ENCODE measurements at regions not wholly inside any gene's neighbourhood (a gene's known extent, or its start where the extent isn't known, plus 50 kb on each side); places are given as distances from the start of the nearest gene placed in this dataset.

DNA sequence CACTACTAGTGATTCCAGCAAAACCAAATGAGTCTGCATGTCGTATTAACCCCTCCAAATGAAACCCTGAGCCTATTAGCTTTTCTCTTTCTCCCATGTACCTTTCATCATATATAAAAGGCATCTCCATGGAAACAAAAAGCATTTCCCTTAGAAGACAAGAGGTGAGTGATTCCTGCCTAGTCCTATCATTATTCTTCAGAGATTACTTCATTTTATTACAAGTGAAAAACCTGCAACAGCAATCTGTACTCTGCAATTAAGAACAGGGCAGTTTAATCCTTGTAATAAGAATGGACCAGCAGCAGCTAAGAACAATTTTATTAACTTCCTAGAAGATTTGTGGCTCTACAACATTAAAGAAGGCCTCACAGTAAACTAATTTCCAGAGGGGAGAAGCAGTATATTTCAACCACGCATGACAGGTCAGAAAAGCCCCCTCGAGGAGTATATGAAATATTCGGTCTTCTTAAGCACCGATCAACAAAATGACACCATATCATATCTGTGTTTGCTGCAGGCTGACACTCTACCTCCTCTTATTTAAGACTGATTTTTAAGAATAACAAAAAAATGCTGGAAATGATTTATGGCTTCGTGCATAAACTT lies 132.3 kb upstream of the TFPI start (continued):
- no peak for TF ChIP-seq ZNF462 (CRISPR knock-in tag; IDR thresholded peaks at IDR 0.05)

GRCh38 chr2:187687585-187687984 lies 133.3 kb upstream of the TFPI start:
- ATAC-seq, result no peak
- peaks cover 6% of the 10 kb centered on the region; the same call in 1 of the 3 replicates for H3K4me1 Mint-ChIP-seq

More at GRCh38 chr2:187687585-187687984, 133.3 kb upstream of the TFPI start:
- Mint-ChIP-seq H3K4me3 (no peak overlapping the region), H3K27me3 (ENCODE audit: insufficient read depth, low read depth, poor library complexity) (no peaks in the 10 kb centered on the region), H3K9me3 (no peaks in the 10 kb centered on the region), H3K27ac (no peak overlapping the region), H3K36me3 (ENCODE audit: low read depth) (no peaks in the 10 kb centered on the region)
- H3K27ac ChIP-seq (ENCODE audit: low read depth), result no peak overlapping the region
- no peak overlapping the region for H2AFZ ChIP-seq
- H3K4me1 ChIP-seq (ENCODE audit: insufficient read depth), result peaks cover 22% of the 10 kb centered on the region
- no peaks in the 10 kb centered on the region for H4K20me1 ChIP-seq (replicated peaks; ENCODE audit: insufficient read depth)
- TF ChIP-seq ZNF462 (CRISPR knock-in tag; IDR thresholded peaks at IDR 0.05) (no peak), NANOG (IDR thresholded peaks at IDR 0.05; ENCODE audit: borderline replicate concordance) (no peak), ZNF331 (CRISPR knock-in tag; IDR thresholded peaks at IDR 0.05; ENCODE audit: low read depth) (no peak), JUNB (IDR thresholded peaks at IDR 0.05; ENCODE audit: unreplicated experiment) (no peak), EZH2 (IDR thresholded peaks at IDR 0.05; ENCODE audit: low read depth, unreplicated experiment) (no peak), POLR2AphosphoS5 (IDR thresholded peaks at IDR 0.05; ENCODE audit: low read depth) (no peak)
- TF ChIP-seq, protein P1, sequence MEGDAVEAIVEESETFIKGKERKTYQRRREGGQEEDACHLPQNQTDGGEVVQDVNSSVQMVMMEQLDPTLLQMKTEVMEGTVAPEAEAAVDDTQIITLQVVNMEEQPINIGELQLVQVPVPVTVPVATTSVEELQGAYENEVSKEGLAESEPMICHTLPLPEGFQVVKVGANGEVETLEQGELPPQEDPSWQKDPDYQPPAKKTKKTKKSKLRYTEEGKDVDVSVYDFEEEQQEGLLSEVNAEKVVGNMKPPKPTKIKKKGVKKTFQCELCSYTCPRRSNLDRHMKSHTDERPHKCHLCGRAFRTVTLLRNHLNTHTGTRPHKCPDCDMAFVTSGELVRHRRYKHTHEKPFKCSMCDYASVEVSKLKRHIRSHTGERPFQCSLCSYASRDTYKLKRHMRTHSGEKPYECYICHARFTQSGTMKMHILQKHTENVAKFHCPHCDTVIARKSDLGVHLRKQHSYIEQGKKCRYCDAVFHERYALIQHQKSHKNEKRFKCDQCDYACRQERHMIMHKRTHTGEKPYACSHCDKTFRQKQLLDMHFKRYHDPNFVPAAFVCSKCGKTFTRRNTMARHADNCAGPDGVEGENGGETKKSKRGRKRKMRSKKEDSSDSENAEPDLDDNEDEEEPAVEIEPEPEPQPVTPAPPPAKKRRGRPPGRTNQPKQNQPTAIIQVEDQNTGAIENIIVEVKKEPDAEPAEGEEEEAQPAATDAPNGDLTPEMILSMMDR (conservative IDR thresholded peaks at IDR 0.05; ENCODE audit: low read depth in 2 of 2), result no peak
- no peaks in the 10 kb centered on the region for H3K9me2 ChIP-seq (ENCODE audit: insufficient read depth)
- no peaks in the 10 kb centered on the region for H3F3A ChIP-seq (replicated peaks; ENCODE audit: low read depth)
- H3K4me2 ChIP-seq, result no peak overlapping the region
- no peaks in the 10 kb centered on the region for H3K79me2 ChIP-seq (replicated peaks; ENCODE audit: insufficient read depth)
- H3K36me3 ChIP-seq (ENCODE audit: insufficient read depth), result no peaks in the 10 kb centered on the region
- H3K27me3 ChIP-seq (ENCODE audit: insufficient read depth), result no peaks in the 10 kb centered on the region
- DNase-seq (ENCODE audit: low spot score), result no peak
- no peak overlapping the region for H3K4me3 ChIP-seq
